GM12878 (cell line): ENCODE measurements at regions not wholly inside any gene's neighbourhood (a gene's known extent, or its start where the extent isn't known, plus 50 kb on each side); places are given as distances from the start of the nearest gene placed in this dataset.
A peak's percentile ranks its signal among the peaks of the same experiment; 100 is the strongest.

Source experiments
- ATAC-seq: fragments of 200-7000 bp; cut with Tn5 transposase; 3 replicates; pipeline ENCODE4 v1.9.1; 2020; ENCODE audit warnings: mild to moderate bottlenecking, moderate library complexity
- BruUV-seq: library from RNA; stranded (reverse); fragments of 400-500 nt; replicated peaks from 2 replicates; lab custom pipeline; 2021; lab: Mats Ljungman, UMichigan
- CTCF ChIA-PET: fragments of 300-600 bp; sonication (Branson Sonifier 250); formaldehyde crosslinking; extraction: SDS; loops from one replicate; lab custom pipeline; 2021; ENCODE audit warnings: inconsistent platforms; lab: Yijun Ruan, JAX
- POLR2A ChIA-PET: fragments of 350-600 bp; formaldehyde crosslinking; extraction: SDS; loops from one replicate; lab custom pipeline; 2021; ENCODE audit warnings: inconsistent platforms; lab: Charles Lee
- RAD21 ChIA-PET: fragments of 300-600 bp; sonication (Branson Sonifier 250); formaldehyde crosslinking; loops from one replicate; lab custom pipeline; 2023; ENCODE audit warnings: antibody characterized with exemption; ENCODE audit not compliant: unreplicated experiment; lab: Charles Lee
- SMC1A ChIA-PET: fragments of 300-600 bp; sonication (Branson Sonifier 250); formaldehyde crosslinking; loops from one replicate; lab custom pipeline; 2023; ENCODE audit not compliant: unreplicated experiment, uncharacterized antibody; lab: Charles Lee
- DNase-seq: peaks from one replicate; pipeline ENCODE4 v3.0.0-alpha.2; 2011; ENCODE audit warnings: low read depth, low spot score
- FAIRE-seq: peaks from 3 replicates; lab custom pipeline; 2011; peaks lifted over from hg19 to GRCh38; lab: Jason Lieb, UNC
- H2AFZ ChIP-seq: 2 replicates; pipeline ENCODE4 v1.6.0; 2011; ENCODE audit warnings: low read depth, low read length, control low read depth; ENCODE audit not compliant: control insufficient read depth
- H3K27ac ChIP-seq: 2 replicates; pipeline ENCODE4 v1.5.1; 2011; ENCODE audit warnings: control low read depth; ENCODE audit not compliant: control insufficient read depth, insufficient read depth
- H3K27me3 ChIP-seq, 2 experiments: replicated peaks in 1 of 2; 2 replicates each; pipeline versions ENCODE4 v1.6.0 to v1.6.1; 2011; ENCODE audit warnings: low read length in 1 of 2; ENCODE audit not compliant: control insufficient read depth in 2 of 2, insufficient read depth in 2 of 2
- H3K36me3 ChIP-seq, 2 experiments: 2 replicates each; pipeline ENCODE4 v1.5.1; 2011; ENCODE audit warnings: low read length in 1 of 2; ENCODE audit not compliant: control insufficient read depth in 2 of 2, insufficient read depth in 2 of 2
- H3K4me1 ChIP-seq: 2 replicates; pipeline ENCODE4 v1.6.1; 2011; ENCODE audit warnings: mild to moderate bottlenecking, low read length, moderate library complexity, mixed read lengths; ENCODE audit not compliant: control insufficient read depth, insufficient read depth
- H3K4me2 ChIP-seq: 2 replicates; pipeline ENCODE4 v1.6.0; 2011; ENCODE audit warnings: control low read depth; ENCODE audit not compliant: control insufficient read depth, insufficient read depth
- H3K4me3 ChIP-seq: fragments of 200-600 bp; sonication (generic); 2 replicates; pipeline ENCODE4 v1.5.1; 2016
- H3K79me2 ChIP-seq: 2 replicates; pipeline ENCODE4 v1.6.0; 2011; ENCODE audit warnings: low read length; ENCODE audit not compliant: control insufficient read depth, insufficient read depth
- H3K9ac ChIP-seq: 2 replicates; pipeline ENCODE4 v1.8.0; 2011; ENCODE audit warnings: low read length, control low read depth, mixed read lengths; ENCODE audit not compliant: control insufficient read depth, insufficient read depth
- H3K9me3 ChIP-seq: replicated peaks from 3 replicates; pipeline ENCODE4 v1.5.1; 2011; ENCODE audit warnings: mild to moderate bottlenecking, low read length; ENCODE audit not compliant: control insufficient read depth, insufficient read depth
- H4K20me1 ChIP-seq: 2 replicates; pipeline ENCODE4 v1.6.0; 2011; ENCODE audit not compliant: control insufficient read depth, insufficient read depth
- BRCA1 ChIP-seq: IDR thresholded peaks from 2 replicates; pipeline ENCODE4 v1.6.1; 2011; ENCODE audit warnings: low read depth, low read length, improper control_type of control experiment
- CHD2 ChIP-seq: IDR thresholded peaks from 2 replicates; pipeline ENCODE4 v1.6.1; 2011; ENCODE audit warnings: low read depth, low read length, improper control_type of control experiment, borderline replicate concordance
- CREB1 ChIP-seq: IDR thresholded peaks from 2 replicates; pipeline ENCODE4 v1.6.1; 2012; ENCODE audit warnings: low read depth, mild to moderate bottlenecking, inconsistent platforms
- E2F4 ChIP-seq: IDR thresholded peaks from 2 replicates; pipeline ENCODE4 v1.6.1; 2012; ENCODE audit warnings: low read depth, low read length, improper control_type of control experiment
- EED ChIP-seq: sonication (generic); IDR thresholded peaks from 2 replicates; pipeline ENCODE4 v1.6.1; 2016; ENCODE audit warnings: antibody characterized with exemption, low read depth
- EGR1 ChIP-seq, 2 experiments: IDR thresholded peaks; 1 replicate in 1 of 2; 2 replicates in 1 of 2; pipeline ENCODE4 v1.6.1; 2011 to 2012; ENCODE audit warnings: low read depth in 2 of 2, low read length in 2 of 2, borderline replicate concordance in 1 of 2, mild to moderate bottlenecking in 1 of 2, moderate library complexity in 1 of 2
- EZH2 ChIP-seq: IDR thresholded peaks from 2 replicates; pipeline ENCODE4 v1.6.1; 2012; ENCODE audit warnings: low read depth, mild to moderate bottlenecking, control low read depth, inconsistent platforms, low read length, borderline replicate concordance; ENCODE audit not compliant: control insufficient read depth
- IKZF2 ChIP-seq, 2 experiments: fragments of 450-650 bp; IDR thresholded peaks; 2 replicates each; pipeline ENCODE4 v1.6.1; 2017; ENCODE audit warnings: mild to moderate bottlenecking in 2 of 2, moderate library complexity in 2 of 2
- PBX3 ChIP-seq: IDR thresholded peaks from 2 replicates; pipeline ENCODE4 v1.6.1; 2011; ENCODE audit warnings: mild to moderate bottlenecking, low read depth, low read length, moderate library complexity; ENCODE audit not compliant: insufficient replicate concordance
- PML ChIP-seq: IDR thresholded peaks from 2 replicates; pipeline ENCODE4 v1.6.1; 2012; ENCODE audit warnings: low read length, inconsistent platforms
- POLR2AphosphoS5 ChIP-seq: IDR thresholded peaks from 2 replicates; pipeline ENCODE4 v1.6.1; 2011; ENCODE audit warnings: mild to moderate bottlenecking, low read length, inconsistent platforms
- RAD51 ChIP-seq: fragments of 450-650 bp; IDR thresholded peaks from 2 replicates; pipeline ENCODE4 v1.6.1; 2016; ENCODE audit warnings: moderate library complexity, mild to moderate bottlenecking, inconsistent platforms
- SREBF1 ChIP-seq: IDR thresholded peaks from 2 replicates; pipeline ENCODE4 v1.6.1; 2012; ENCODE audit warnings: mild to moderate bottlenecking, low read length
- SREBF2 ChIP-seq: IDR thresholded peaks from 2 replicates; pipeline ENCODE4 v1.6.1; 2012; ENCODE audit warnings: mild to moderate bottlenecking, low read length
- TARDBP ChIP-seq: IDR thresholded peaks from 2 replicates; pipeline ENCODE4 v1.6.1; 2016; ENCODE audit warnings: borderline replicate concordance
- TCF7 ChIP-seq: IDR thresholded peaks from 2 replicates; pipeline ENCODE4 v1.6.1; 2014; ENCODE audit warnings: antibody characterized with exemption, borderline replicate concordance
- ZSCAN29 ChIP-seq: fragments of 450-650 bp; IDR thresholded peaks from 2 replicates; pipeline ENCODE4 v1.6.1; 2017; ENCODE audit warnings: mild to moderate bottlenecking, moderate library complexity
- WGBS: methylation state at CpG from one replicate; pipeline ENCODE4 v1.1.6; 2016; ENCODE audit warnings: low lambda C conversion rate; ENCODE audit not compliant: insufficient replicate concordance, insufficient coverage; ENCODE audit errors: missing lambda C conversion rate; 5-methylcytosine and 5-hydroxymethylcytosine counted together
- in situ Hi-C: fragments of 300-500 bp; cut with MboI; formaldehyde crosslinking; loops from 9 replicates; pipeline ENCODE4 v1.14.3; 2018; ENCODE audit warnings: mixed read lengths
- intact Hi-C: fragments of 100-400 bp; cut with micrococcal nuclease; formaldehyde crosslinking; loops from one replicate; pipeline ENCODE4 v1.14.2; 2022; ENCODE audit not compliant: unreplicated experiment
- TF ChIP-seq, protein P1 (sequence below): fragments of 450-650 bp; IDR thresholded peaks from 2 replicates; pipeline ENCODE4 v1.6.1; 2017; ENCODE audit warnings: mild to moderate bottlenecking, low read depth, inconsistent platforms; ENCODE audit not compliant: poor library complexity, severe bottlenecking

DNA sequence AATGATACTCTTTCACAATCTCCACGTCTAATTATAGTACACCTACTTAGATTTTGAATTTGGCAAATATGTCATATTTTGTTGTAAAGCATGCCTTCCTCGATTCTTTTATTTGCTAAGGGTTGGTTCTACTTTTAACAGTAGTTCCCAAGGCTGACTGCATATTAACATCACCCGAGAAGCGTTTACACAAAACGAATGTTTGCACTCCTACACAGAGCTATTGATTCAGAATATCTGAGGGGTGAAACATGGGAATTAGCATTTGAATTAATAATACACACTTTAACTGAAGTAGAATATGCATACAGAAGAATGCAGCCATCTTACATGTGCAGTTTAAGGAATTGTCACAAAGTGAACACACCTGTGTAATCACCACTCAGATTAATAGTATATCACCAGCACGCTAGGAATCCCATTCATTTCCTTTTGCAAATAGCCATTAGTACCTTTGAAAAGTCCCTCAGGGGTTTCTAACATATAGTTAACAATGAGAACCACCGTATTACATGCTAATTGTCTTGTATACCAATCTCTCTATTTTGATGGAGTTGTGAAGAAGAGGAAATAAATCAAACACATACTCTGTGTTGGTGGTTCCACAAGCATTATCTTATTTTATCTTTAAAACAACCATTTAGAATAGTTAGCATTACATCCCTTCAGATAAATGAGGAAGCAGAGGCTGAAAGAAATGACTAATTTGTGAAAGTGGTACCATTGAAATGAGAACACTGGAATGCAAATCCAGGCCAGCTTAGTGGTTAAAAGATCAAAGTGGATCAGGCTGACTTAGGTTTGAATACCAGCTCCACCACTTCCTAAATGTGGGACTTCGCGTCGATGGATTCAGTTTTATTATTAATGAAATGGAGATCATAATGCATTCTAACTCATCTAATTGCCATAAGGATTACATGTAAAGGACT is 317.6 kb downstream of the HDGFL1 start:
- Histone ChIP-seq H2AFZ (no peak overlapping the region), H3K79me2 (no peaks in the 10 kb centered on the region), H3K4me2 (no peak overlapping the region), H4K20me1 (no peaks in the 10 kb centered on the region), H3K4me3 (no peak overlapping the region), H3K9me3 (no peaks in the 10 kb centered on the region), H3K36me3 (no peaks in the 10 kb centered on the region), H3K27ac (no peak overlapping the region), H3K9ac (no peak overlapping the region), H3K27me3 (no peaks in the 10 kb centered on the region), H3K4me1 (no peaks in the 10 kb centered on the region)
- 34% methylated on average over 10 of the region's 10 CpGs for WGBS
- SMC1A ChIA-PET: interaction anchor here (1.5 to 2.0 kb wide), 2 partner anchors 63 to 851 kb away, joined by 3 to 4 read pairs; no protein-coding TSS in a partner anchor
- FAIRE-seq: no peak
- POLR2A ChIA-PET: no interaction called here
- peak; percentile 74 for ATAC-seq
- RAD21 ChIA-PET: interaction anchor here (0.7 to 1.9 kb wide), 4 partner anchors 19 to 168 kb away, joined by 3 to 10 read pairs (median 4); no protein-coding TSS in a partner anchor
- intact Hi-C loops: loop anchor here (10.0 kb wide), 2 partner anchors 522 to 862 kb away; no protein-coding TSS in a partner anchor
- DNase-seq: peak; percentile 30
- in situ Hi-C loops: no loop called here
- no TSS peak for BruUV-seq
- CTCF ChIA-PET: no interaction called here
- TF ChIP-seq CHD2: no peak; the same call in 1 of the 2 replicates
- peak; percentile 95 to 96 for TF ChIP-seq IKZF2 (IDR thresholded peaks at IDR 0.05)
- no peak for TF ChIP-seq TARDBP
- no peak for TF ChIP-seq E2F4
- TF ChIP-seq BRCA1: no peak
- no peak for TF ChIP-seq EZH2
- no peak for TF ChIP-seq CREB1
- TF ChIP-seq PBX3: no peak
- no peak for TF ChIP-seq EGR1 (IDR thresholded peaks at IDR 0.05; ENCODE audit: borderline replicate concordance in 1 of 2, low read depth in 2 of 2, low read length in 2 of 2)
- peak; percentile 87 for TF ChIP-seq EED
- TF ChIP-seq POLR2AphosphoS5: no peak
- no peak for TF ChIP-seq SREBF2
- no peak for TF ChIP-seq RAD51
- no peak for TF ChIP-seq PML
- peak; percentile 93 for TF ChIP-seq TCF7
- no peak for TF ChIP-seq SREBF1
- TF ChIP-seq, protein P1, sequence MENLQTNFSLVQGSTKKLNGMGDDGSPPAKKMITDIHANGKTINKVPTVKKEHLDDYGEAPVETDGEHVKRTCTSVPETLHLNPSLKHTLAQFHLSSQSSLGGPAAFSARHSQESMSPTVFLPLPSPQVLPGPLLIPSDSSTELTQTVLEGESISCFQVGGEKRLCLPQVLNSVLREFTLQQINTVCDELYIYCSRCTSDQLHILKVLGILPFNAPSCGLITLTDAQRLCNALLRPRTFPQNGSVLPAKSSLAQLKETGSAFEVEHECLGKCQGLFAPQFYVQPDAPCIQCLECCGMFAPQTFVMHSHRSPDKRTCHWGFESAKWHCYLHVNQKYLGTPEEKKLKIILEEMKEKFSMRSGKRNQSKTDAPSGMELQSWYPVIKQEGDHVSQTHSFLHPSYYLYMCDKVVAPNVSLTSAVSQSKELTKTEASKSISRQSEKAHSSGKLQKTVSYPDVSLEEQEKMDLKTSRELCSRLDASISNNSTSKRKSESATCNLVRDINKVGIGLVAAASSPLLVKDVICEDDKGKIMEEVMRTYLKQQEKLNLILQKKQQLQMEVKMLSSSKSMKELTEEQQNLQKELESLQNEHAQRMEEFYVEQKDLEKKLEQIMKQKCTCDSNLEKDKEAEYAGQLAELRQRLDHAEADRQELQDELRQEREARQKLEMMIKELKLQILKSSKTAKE: peak; percentile 62
- TF ChIP-seq ZSCAN29: no peak
